Thyroid gland (tissue), 4 donors: ENCODE measurements at regions not wholly inside any gene's neighbourhood (a gene's known extent, or its start where the extent isn't known, plus 50 kb on each side); places are given as distances from the start of the nearest gene placed in this dataset.

Experiments
- CTCF ChIP-seq, 6 experiments: fragments of 200-600 bp in 3 of 6; fragments of 450-650 bp in 3 of 6; sonication (generic) in 3 of 6; IDR thresholded peaks; one replicate each; pipeline ENCODE4 v1.5.1; 2016 to 2019; ENCODE audit warnings: antibody characterized with exemption in 6 of 6, mild to moderate bottlenecking in 2 of 6, inconsistent platforms in 1 of 6, moderate library complexity in 1 of 6
- POLR2A ChIP-seq, 2 donors: fragments of 450-650 bp; IDR thresholded peaks; one replicate each; pipeline ENCODE4 v1.6.1; 2017; ENCODE audit warnings: antibody characterized with exemption in 2 of 2, mild to moderate bottlenecking in 2 of 2, moderate library complexity in 1 of 2

DNA sequence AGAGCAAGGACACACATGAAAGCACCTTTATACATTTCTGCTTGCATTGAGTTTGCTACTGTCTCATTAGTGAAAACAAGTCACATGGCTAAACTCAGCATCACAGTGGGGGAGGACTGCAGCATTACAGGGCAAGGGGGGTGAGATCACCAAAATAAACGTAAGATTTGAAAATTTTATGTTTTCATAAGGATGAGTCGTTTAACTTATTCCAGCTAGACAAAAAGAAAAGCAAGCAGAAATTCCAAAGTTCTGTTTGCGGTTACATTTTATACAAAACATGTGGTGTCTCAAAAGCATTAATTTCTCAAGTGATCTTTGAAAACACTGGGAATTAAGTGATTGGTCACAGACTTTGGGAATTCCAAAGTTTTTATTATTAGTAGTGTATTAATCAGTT is 261.4 kb upstream of the RXFP2 start:
- TF ChIP-seq POLR2A (IDR thresholded peaks at IDR 0.05) (no peak), CTCF (IDR thresholded peaks at IDR 0.05) (no peak)
